Nephron (organoid): ENCODE measurements at regions not wholly inside any gene's neighbourhood (a gene's known extent, or its start where the extent isn't known, plus 50 kb on each side); places are given as distances from the start of the nearest gene placed in this dataset.

Experiments
- H3K27ac Mint-ChIP-seq, 3 experiments: 2 replicates each; pipeline ENCODE4 v1.8.0; 2020; ENCODE audit warnings: mixed read lengths in 3 of 3, mild to moderate bottlenecking in 2 of 3, moderate library complexity in 1 of 3
- H3K27me3 Mint-ChIP-seq: 2 replicates; pipeline ENCODE4 v1.8.0; 2021; ENCODE audit warnings: low read depth, mild to moderate bottlenecking, moderate library complexity, mixed read lengths
- H3K36me3 Mint-ChIP-seq: 2 replicates; pipeline ENCODE4 v1.8.0; 2020; ENCODE audit warnings: low read depth, mixed read lengths
- H3K4me1 Mint-ChIP-seq: 2 replicates; pipeline ENCODE4 v1.8.0; 2020; ENCODE audit warnings: mixed read lengths
- H3K4me3 Mint-ChIP-seq, 3 experiments: 2 replicates each; pipeline ENCODE4 v1.8.0; 2020; ENCODE audit warnings: mild to moderate bottlenecking in 3 of 3, mixed read lengths in 3 of 3, moderate library complexity in 2 of 3
- H3K9me3 Mint-ChIP-seq: 2 replicates; pipeline ENCODE4 v1.8.0; 2020; ENCODE audit warnings: mixed read lengths
- CTCF ChIP-seq, 3 experiments: fragments of 200-600 bp; sonication (generic); IDR thresholded peaks; one replicate each; pipeline ENCODE4 v1.5.0; 2021; ENCODE audit warnings: antibody characterized with exemption in 3 of 3; ENCODE audit not compliant: unreplicated experiment in 3 of 3

GRCh38 chr5:117100176-117100575, 525.6 kb upstream of the SEMA6A start:
- Mint-ChIP-seq H3K27ac (no peak overlapping the region), H3K27me3 (no peaks in the 10 kb centered on the region), H3K9me3 (no peaks in the 10 kb centered on the region), H3K4me3 (no peak overlapping the region), H3K4me1 (peaks cover 26% of the 10 kb centered on the region), H3K36me3 (no peaks in the 10 kb centered on the region)
- TF ChIP-seq CTCF (IDR thresholded peaks at IDR 0.05; ENCODE audit: unreplicated experiment in 3 of 3) = no peak

GRCh38 chr5:117098094-117098493, 523.5 kb upstream of the SEMA6A start:
- TF ChIP-seq CTCF (IDR thresholded peaks at IDR 0.05; ENCODE audit: unreplicated experiment in 3 of 3) = no peak
- Mint-ChIP-seq H3K27ac (no peak overlapping the region), H3K9me3 (no peaks in the 10 kb centered on the region), H3K4me1 (peaks cover 30% of the 10 kb centered on the region), H3K36me3 (no peaks in the 10 kb centered on the region), H3K4me3 (no peak overlapping the region), H3K27me3 (no peaks in the 10 kb centered on the region)

GRCh38 chr5:117095346-117096332, 521.0 kb upstream of the SEMA6A start:
- H3K27me3 Mint-ChIP-seq = no peaks in the 10 kb centered on the region
- H3K4me1 Mint-ChIP-seq = peaks cover 25% of the 10 kb centered on the region
- H3K4me3 Mint-ChIP-seq = no peak overlapping the region
- H3K36me3 Mint-ChIP-seq = no peaks in the 10 kb centered on the region
- H3K9me3 Mint-ChIP-seq = no peaks in the 10 kb centered on the region
- TF ChIP-seq CTCF (IDR thresholded peaks at IDR 0.05; ENCODE audit: unreplicated experiment in 3 of 3) = no peak
- H3K27ac Mint-ChIP-seq = peak overlapping the region; percentile 10 to 53 (median 17)

- H3K27me3 Mint-ChIP-seq = no peaks in the 10 kb centered on the region
- H3K4me1 Mint-ChIP-seq = peaks cover 25% of the 10 kb centered on the region
- no peak for TF ChIP-seq CTCF (IDR thresholded peaks at IDR 0.05; ENCODE audit: unreplicated experiment in 3 of 3)
- H3K36me3 Mint-ChIP-seq = no peaks in the 10 kb centered on the region
- no peaks in the 10 kb centered on the region for H3K9me3 Mint-ChIP-seq
- H3K27ac Mint-ChIP-seq = no peak overlapping the region
- no peak overlapping the region for H3K4me3 Mint-ChIP-seq
Measured at GRCh38 chr5:117094114-117094815, 519.6 kb upstream of the SEMA6A start.

- Mint-ChIP-seq H3K36me3 (no peaks in the 10 kb centered on the region), H3K27me3 (no peaks in the 10 kb centered on the region), H3K4me3 (no peak overlapping the region), H3K27ac (no peak overlapping the region), H3K9me3 (no peaks in the 10 kb centered on the region), H3K4me1 (peaks cover 25% of the 10 kb centered on the region)
- no peak for TF ChIP-seq CTCF (IDR thresholded peaks at IDR 0.05; ENCODE audit: unreplicated experiment in 3 of 3)
Measured at GRCh38 chr5:117093653-117094052, 519.0 kb upstream of the SEMA6A start.
